ENCODE measurements at regions not wholly inside any gene's neighbourhood (a gene's known extent, or its start where the extent isn't known, plus 50 kb on each side); places are given as distances from the start of the nearest gene placed in this dataset.

DNA sequence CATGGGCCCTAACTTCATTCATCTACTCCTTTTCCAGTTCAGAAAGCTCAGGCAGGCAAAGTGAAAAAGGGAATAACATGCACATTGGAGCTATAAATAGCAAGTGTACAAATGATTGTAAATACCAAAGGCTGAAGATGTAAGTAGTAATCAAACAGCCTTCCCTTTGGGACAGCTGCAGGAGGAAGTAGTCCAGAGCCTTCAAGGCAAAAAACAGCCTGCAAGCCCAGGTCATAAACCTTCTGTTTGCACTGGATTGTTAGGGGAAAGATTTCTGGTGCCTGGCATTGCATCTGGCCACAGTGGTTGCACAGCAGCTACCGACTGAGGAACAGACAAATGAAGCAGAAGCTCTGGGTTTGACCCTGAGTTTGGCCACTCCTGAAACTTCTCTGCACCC lies 98.6 kb upstream of the PMFBP1 start:
- Histone ChIP-seq H3K36me3 (ENCODE audit: control insufficient read depth in 1 of 2, insufficient read depth in 2 of 2, low read length in 2 of 2) (no peaks in the 10 kb centered on the region), H3K79me2 (ENCODE audit: insufficient read depth, low read length) (no peaks in the 10 kb centered on the region), H3K9ac (ENCODE audit: low read length) (no peak overlapping the region), H4K20me1 (ENCODE audit: insufficient read depth) (no peaks in the 10 kb centered on the region), H3K4me2 (ENCODE audit: low read length) (no peak overlapping the region), H3K9me2 (ENCODE audit: insufficient read depth) (no peaks in the 10 kb centered on the region), H3K27me3 (ENCODE audit: insufficient read depth, low read length) (no peaks in the 10 kb centered on the region), H3K27ac (ENCODE audit: low read depth, low read length) (no peak overlapping the region), H3K4me3 (replicated peaks in 1 of 2; ENCODE audit: low read depth in 1 of 2, low read length in 2 of 2) (no peak overlapping the region), H3K4me1 (ENCODE audit: control insufficient read depth in 1 of 2, insufficient read depth in 2 of 2, low read length in 2 of 2) (no peaks in the 10 kb centered on the region), H3K9me3 (ENCODE audit: control insufficient read depth in 1 of 2, insufficient read depth in 1 of 2, low read depth in 1 of 2, low read length in 2 of 2) (no peaks in the 10 kb centered on the region), H2AFZ (ENCODE audit: low read depth, low read length, poor library complexity, severe bottlenecking) (no peak overlapping the region)
- intact Hi-C loops (cut with micrococcal nuclease): no loop called here
- no peak for ATAC-seq
- DNase-seq (ENCODE audit: low read depth, low spot score): no peak
- ChIA-PET POLR2A (no interaction called here), RAD21 (ENCODE audit: low non-redundant PET in 1 of 2, low total read pairs in 2 of 2, uncharacterized antibody in 2 of 2, unreplicated experiment in 2 of 2) (no interaction called here), CTCF (no interaction called here)
- no TSS peak for BruUV-seq (replicated peaks)
- TF ChIP-seq POLR2A (IDR thresholded peaks at IDR 0.05; ENCODE audit: borderline replicate concordance, extremely low read depth, insufficient read depth, insufficient read length): no peak
- TF ChIP-seq ELF1 (IDR thresholded peaks at IDR 0.05; ENCODE audit: borderline replicate concordance, low read depth): no peak
- TF ChIP-seq, protein P1, sequence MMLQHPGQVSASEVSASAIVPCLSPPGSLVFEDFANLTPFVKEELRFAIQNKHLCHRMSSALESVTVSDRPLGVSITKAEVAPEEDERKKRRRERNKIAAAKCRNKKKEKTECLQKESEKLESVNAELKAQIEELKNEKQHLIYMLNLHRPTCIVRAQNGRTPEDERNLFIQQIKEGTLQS (IDR thresholded peaks at IDR 0.05): no peak
- TF ChIP-seq RAD21 (IDR thresholded peaks at IDR 0.05; ENCODE audit: low read depth): no peak
- TF ChIP-seq ZFX (IDR thresholded peaks at IDR 0.05): no peak
- TF ChIP-seq, protein P2, sequence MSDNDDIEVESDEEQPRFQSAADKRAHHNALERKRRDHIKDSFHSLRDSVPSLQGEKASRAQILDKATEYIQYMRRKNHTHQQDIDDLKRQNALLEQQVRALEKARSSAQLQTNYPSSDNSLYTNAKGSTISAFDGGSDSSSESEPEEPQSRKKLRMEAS (IDR thresholded peaks at IDR 0.05): no peak
- no peak for TF ChIP-seq CEBPB (IDR thresholded peaks at IDR 0.05; ENCODE audit: low read depth)
- TF ChIP-seq POLR2AphosphoS5 (IDR thresholded peaks at IDR 0.05; ENCODE audit: low read depth, low read length): no peak
- no peak for TF ChIP-seq EGR1 (IDR thresholded peaks at IDR 0.05; ENCODE audit: low read depth)
- TF ChIP-seq YY1 (IDR thresholded peaks at IDR 0.05; ENCODE audit: extremely low read depth, insufficient replicate concordance, low read depth, low read length): no peak
- no peak for TF ChIP-seq TCF7L2 (IDR thresholded peaks at IDR 0.05; ENCODE audit: borderline replicate concordance, extremely low read depth, insufficient read depth, insufficient read length)
- TF ChIP-seq SIN3A (IDR thresholded peaks at IDR 0.05; ENCODE audit: low read depth): no peak
- TF ChIP-seq SRF (IDR thresholded peaks at IDR 0.05; ENCODE audit: low read depth): no peak
- no peak for TF ChIP-seq EZH2phosphoT487 (IDR thresholded peaks at IDR 0.05; ENCODE audit: borderline replicate concordance)
- no peak for TF ChIP-seq SP1 (IDR thresholded peaks at IDR 0.05; ENCODE audit: low read depth)
- TF ChIP-seq, protein P3, sequence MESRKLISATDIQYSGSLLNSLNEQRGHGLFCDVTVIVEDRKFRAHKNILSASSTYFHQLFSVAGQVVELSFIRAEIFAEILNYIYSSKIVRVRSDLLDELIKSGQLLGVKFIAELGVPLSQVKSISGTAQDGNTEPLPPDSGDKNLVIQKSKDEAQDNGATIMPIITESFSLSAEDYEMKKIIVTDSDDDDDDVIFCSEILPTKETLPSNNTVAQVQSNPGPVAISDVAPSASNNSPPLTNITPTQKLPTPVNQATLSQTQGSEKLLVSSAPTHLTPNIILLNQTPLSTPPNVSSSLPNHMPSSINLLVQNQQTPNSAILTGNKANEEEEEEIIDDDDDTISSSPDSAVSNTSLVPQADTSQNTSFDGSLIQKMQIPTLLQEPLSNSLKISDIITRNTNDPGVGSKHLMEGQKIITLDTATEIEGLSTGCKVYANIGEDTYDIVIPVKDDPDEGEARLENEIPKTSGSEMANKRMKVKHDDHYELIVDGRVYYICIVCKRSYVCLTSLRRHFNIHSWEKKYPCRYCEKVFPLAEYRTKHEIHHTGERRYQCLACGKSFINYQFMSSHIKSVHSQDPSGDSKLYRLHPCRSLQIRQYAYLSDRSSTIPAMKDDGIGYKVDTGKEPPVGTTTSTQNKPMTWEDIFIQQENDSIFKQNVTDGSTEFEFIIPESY (IDR thresholded peaks at IDR 0.05; ENCODE audit: extremely low read depth, insufficient replicate concordance, low read length): no peak
- no peak for TF ChIP-seq EZH2 (IDR thresholded peaks at IDR 0.05)

Data from HCT116 (cell line).